HEK293 (cell line): ENCODE measurements at regions not wholly inside any gene's neighbourhood (a gene's known extent, or its start where the extent isn't known, plus 50 kb on each side); places are given as distances from the start of the nearest gene placed in this dataset.
"Not testable (repeated sequence)": the region's sequence is repeated elsewhere in the genome, so short reads cannot be mapped to it uniquely, and the experiment has no call there.

Experiments used
- CTCF ChIA-PET: fragments of 350-600 bp; formaldehyde crosslinking; extraction: SDS; loops from one replicate; lab custom pipeline; 2021; ENCODE audit warnings: antibody characterized with exemption; lab: Yijun Ruan, JAX
- POLR2A ChIA-PET: fragments of 300-600 bp; formaldehyde crosslinking; extraction: SDS; loops from one replicate; lab custom pipeline; 2020; ENCODE audit warnings: antibody characterized with exemption, inconsistent platforms; lab: Yijun Ruan, JAX
- H3K27ac ChIP-seq: fragments of 200-500 bp; sonication (Bioruptor generic); 2 replicates; pipeline ENCODE4 v1.5.1; 2014; ENCODE audit warnings: low read depth, low read length, control low read depth, inconsistent platforms; ENCODE audit errors: extremely low read depth
- H3K36me3 ChIP-seq, 2 experiments: fragments of 200-500 bp in 1 of 2; sonication (Bioruptor generic) in 1 of 2; 1 replicate in 1 of 2; 2 replicates in 1 of 2; pipeline ENCODE4 v1.5.1; 2014 to 2017; ENCODE audit warnings: inconsistent platforms in 2 of 2, low read length in 2 of 2; ENCODE audit not compliant: control insufficient read depth in 2 of 2, insufficient read depth in 1 of 2
- H3K4me1 ChIP-seq: fragments of 200-500 bp; sonication (Bioruptor generic); 2 replicates; pipeline ENCODE4 v1.5.1; 2014; ENCODE audit warnings: mild to moderate bottlenecking, low read length, inconsistent platforms; ENCODE audit not compliant: control insufficient read depth, insufficient read depth
- H3K4me3 ChIP-seq: 2 replicates; pipeline ENCODE4 v1.5.1; 2011; ENCODE audit warnings: low read depth, mild to moderate bottlenecking, control low read depth, low read length, moderate library complexity
- H3K9me3 ChIP-seq: fragments of 200-500 bp; sonication (Bioruptor generic); 2 replicates; pipeline ENCODE4 v1.5.1; 2014; ENCODE audit warnings: low read depth, low read length, inconsistent platforms; ENCODE audit not compliant: control insufficient read depth, insufficient read depth
- BCL11A ChIP-seq: fragments of 450-650 bp; formaldehyde crosslinking; IDR thresholded peaks from 2 replicates; pipeline ENCODE4 v1.5.1; 2016; ENCODE audit warnings: low read depth, missing biosample characterization, missing genetic modification characterization
- FEZF1 ChIP-seq: fragments of 450-650 bp; formaldehyde crosslinking; IDR thresholded peaks from 2 replicates; pipeline ENCODE4 v1.5.1; 2016; ENCODE audit warnings: missing biosample characterization, missing genetic modification characterization
- GLIS2 ChIP-seq: fragments of 450-650 bp; formaldehyde crosslinking; IDR thresholded peaks from 2 replicates; pipeline ENCODE4 v1.5.1; 2016; ENCODE audit warnings: missing biosample characterization, missing genetic modification characterization
- HOXD13 ChIP-seq: sonication (generic); formaldehyde crosslinking; IDR thresholded peaks from 2 replicates; pipeline ENCODE4 v1.8.0; 2022; ENCODE audit warnings: missing genetic modification reagents, borderline replicate concordance
- KLF7 ChIP-seq: fragments of 450-650 bp; formaldehyde crosslinking; IDR thresholded peaks from 2 replicates; pipeline ENCODE4 v1.5.1; 2016; ENCODE audit warnings: missing biosample characterization, missing genetic modification characterization, borderline replicate concordance
- KLF8 ChIP-seq: fragments of 450-650 bp; formaldehyde crosslinking; IDR thresholded peaks from 2 replicates; pipeline ENCODE4 v1.5.1; 2016; ENCODE audit warnings: missing biosample characterization, missing genetic modification characterization
- WT1 ChIP-seq: fragments of 450-650 bp; formaldehyde crosslinking; IDR thresholded peaks from 2 replicates; pipeline ENCODE4 v1.5.1; 2016; ENCODE audit warnings: missing biosample characterization, missing genetic modification characterization
- ZBTB17 ChIP-seq: fragments of 450-650 bp; formaldehyde crosslinking; IDR thresholded peaks from 2 replicates; pipeline ENCODE4 v1.5.1; 2016; ENCODE audit warnings: missing biosample characterization, missing genetic modification characterization
- ZBTB8A ChIP-seq: fragments of 450-650 bp; formaldehyde crosslinking; IDR thresholded peaks from 2 replicates; pipeline ENCODE4 v1.5.1; 2016; ENCODE audit warnings: missing biosample characterization, missing genetic modification characterization
- ZFP41 ChIP-seq: fragments of 450-650 bp; formaldehyde crosslinking; IDR thresholded peaks from 2 replicates; pipeline ENCODE4 v1.5.1; 2016; ENCODE audit warnings: missing biosample characterization, missing genetic modification characterization, borderline replicate concordance
- ZNF10 ChIP-seq: fragments of 450-650 bp; formaldehyde crosslinking; IDR thresholded peaks from 2 replicates; pipeline ENCODE4 v1.5.1; 2017; ENCODE audit warnings: missing biosample characterization, missing genetic modification characterization
- ZNF114 ChIP-seq: fragments of 450-650 bp; formaldehyde crosslinking; IDR thresholded peaks from 2 replicates; pipeline ENCODE4 v1.5.0; 2017; ENCODE audit warnings: missing biosample characterization, missing genetic modification characterization
- ZNF146 ChIP-seq: fragments of 450-650 bp; formaldehyde crosslinking; IDR thresholded peaks from 2 replicates; pipeline ENCODE4 v1.5.1; 2016; ENCODE audit warnings: missing biosample characterization, missing genetic modification characterization
- ZNF155 ChIP-seq: fragments of 450-650 bp; formaldehyde crosslinking; IDR thresholded peaks from 2 replicates; pipeline ENCODE4 v1.5.1; 2016; ENCODE audit warnings: missing biosample characterization, missing genetic modification characterization
- ZNF423 ChIP-seq: fragments of 450-650 bp; formaldehyde crosslinking; IDR thresholded peaks from 2 replicates; pipeline ENCODE4 v1.5.1; 2016; ENCODE audit warnings: missing biosample characterization, missing genetic modification characterization
- ZNF426 ChIP-seq: fragments of 450-650 bp; formaldehyde crosslinking; IDR thresholded peaks from 2 replicates; pipeline ENCODE4 v1.5.1; 2017; ENCODE audit warnings: missing biosample characterization, missing genetic modification characterization, mild to moderate bottlenecking, inconsistent platforms, moderate library complexity
- ZNF514 ChIP-seq: fragments of 450-650 bp; formaldehyde crosslinking; IDR thresholded peaks from 2 replicates; pipeline ENCODE4 v1.5.1; 2016; ENCODE audit warnings: missing biosample characterization, missing genetic modification characterization
- ZNF571 ChIP-seq: fragments of 450-650 bp; formaldehyde crosslinking; IDR thresholded peaks from 2 replicates; pipeline ENCODE4 v1.5.0; 2017; ENCODE audit warnings: missing biosample characterization, missing genetic modification characterization
- ZNF629 ChIP-seq: fragments of 450-650 bp; formaldehyde crosslinking; IDR thresholded peaks from 2 replicates; pipeline ENCODE4 v1.5.1; 2017; ENCODE audit warnings: missing biosample characterization, missing genetic modification characterization
- ZNF658 ChIP-seq: fragments of 450-650 bp; formaldehyde crosslinking; IDR thresholded peaks from 2 replicates; pipeline ENCODE4; 2016; ENCODE audit warnings: missing biosample characterization, missing genetic modification characterization
- ZNF701 ChIP-seq: fragments of 450-650 bp; formaldehyde crosslinking; IDR thresholded peaks from 2 replicates; pipeline ENCODE4 v1.5.1; 2016; ENCODE audit warnings: missing biosample characterization, missing genetic modification characterization
- ZNF785 ChIP-seq: fragments of 450-650 bp; formaldehyde crosslinking; IDR thresholded peaks from 2 replicates; pipeline ENCODE4 v1.5.1; 2016; ENCODE audit warnings: missing biosample characterization, missing genetic modification characterization
- ZNF843 ChIP-seq: fragments of 450-650 bp; formaldehyde crosslinking; IDR thresholded peaks from 2 replicates; pipeline ENCODE4 v1.5.1; 2016; ENCODE audit warnings: missing biosample characterization, missing genetic modification characterization
- TF ChIP-seq, protein P1 (sequence below): fragments of 450-650 bp; formaldehyde crosslinking; optimal IDR thresholded peaks from 2 replicates; pipeline ENCODE3; 2016; ENCODE audit warnings: missing biosample characterization, mild to moderate bottlenecking, missing genetic modification characterization
- TF ChIP-seq, protein P2 (sequence below): fragments of 450-650 bp; formaldehyde crosslinking; IDR thresholded peaks from 2 replicates; pipeline ENCODE4 v1.5.1; 2016; ENCODE audit warnings: missing biosample characterization, missing genetic modification characterization
- TF ChIP-seq, protein P3 (sequence below): fragments of 450-650 bp; IDR thresholded peaks from 2 replicates; pipeline ENCODE4 v1.5.1; 2018; ENCODE audit warnings: missing biosample characterization, mild to moderate bottlenecking, missing genetic modification characterization

DNA sequence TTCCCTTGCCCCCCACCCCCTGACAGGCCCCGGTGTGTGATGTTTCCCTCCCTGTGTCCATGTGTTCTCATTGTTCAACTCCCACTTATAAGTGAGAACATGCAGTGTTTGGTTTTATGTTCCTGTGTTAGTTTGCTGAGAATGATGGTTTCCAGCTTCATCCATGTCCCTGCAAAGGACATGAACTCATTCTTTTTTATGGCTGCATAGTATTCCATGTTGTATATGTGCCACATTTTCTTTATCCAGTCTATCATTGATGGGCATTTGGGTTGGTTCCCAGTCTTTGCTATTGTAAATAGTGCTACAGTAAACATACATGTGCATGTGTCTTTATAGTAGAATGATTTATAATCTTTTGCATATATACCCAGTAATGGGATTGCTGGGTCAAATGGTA lies 287.4 kb downstream of the UTRN start:
- H3K9me3 ChIP-seq, H3K4me3 ChIP-seq, CTCF ChIA-PET, H3K4me1 ChIP-seq, H3K27ac ChIP-seq, POLR2A ChIA-PET, H3K36me3 ChIP-seq: not testable (repeated sequence)
- peak; percentile 93 for TF ChIP-seq ZNF146 (tag by site-specific recombination)

DNA sequence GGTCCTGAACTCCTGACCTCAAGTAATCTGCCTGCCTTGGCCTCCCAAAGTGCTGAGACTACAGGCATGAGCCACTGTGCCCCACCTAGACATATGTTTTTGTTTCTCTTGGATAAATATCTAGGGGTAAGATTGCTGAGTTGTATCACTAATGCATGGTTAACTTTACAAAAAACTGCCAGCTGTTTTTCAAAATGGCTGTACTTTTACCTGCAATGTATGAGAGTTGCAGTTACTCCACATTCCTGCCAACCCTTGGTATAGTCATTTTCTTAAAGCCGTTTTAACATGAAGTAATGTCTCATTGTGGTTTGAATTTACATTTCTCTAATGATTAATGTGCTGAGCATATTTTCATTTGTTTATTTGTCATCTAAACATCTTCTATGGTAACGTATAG lies 289.7 kb downstream of the UTRN start:
- POLR2A ChIA-PET = no interaction called here
- peaks cover 0 to 11% of the 10 kb centered on the region in 2 experiments; a peak in 2 of 3 replicates for H3K36me3 ChIP-seq
- no peak overlapping the region for H3K4me3 ChIP-seq
- TF ChIP-seq ZNF658 (tag by site-specific recombination) = no peak
- TF ChIP-seq WT1 (tag by site-specific recombination) = no peak
- no peak for TF ChIP-seq ZNF701 (tag by site-specific recombination)
- no peak for TF ChIP-seq BCL11A (tag by site-specific recombination)
- TF ChIP-seq ZNF10 = no peak
- TF ChIP-seq, protein P1, sequence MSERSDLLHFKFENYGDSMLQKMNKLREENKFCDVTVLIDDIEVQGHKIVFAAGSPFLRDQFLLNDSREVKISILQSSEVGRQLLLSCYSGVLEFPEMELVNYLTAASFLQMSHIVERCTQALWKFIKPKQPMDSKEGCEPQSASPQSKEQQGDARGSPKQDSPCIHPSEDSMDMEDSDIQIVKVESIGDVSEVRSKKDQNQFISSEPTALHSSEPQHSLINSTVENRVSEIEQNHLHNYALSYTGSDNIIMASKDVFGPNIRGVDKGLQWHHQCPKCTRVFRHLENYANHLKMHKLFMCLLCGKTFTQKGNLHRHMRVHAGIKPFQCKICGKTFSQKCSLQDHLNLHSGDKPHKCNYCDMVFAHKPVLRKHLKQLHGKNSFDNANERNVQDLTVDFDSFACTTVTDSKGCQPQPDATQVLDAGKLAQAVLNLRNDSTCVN (tag by site-specific recombination) = no peak
- no peak for TF ChIP-seq ZNF514 (tag by site-specific recombination)
- no peak for TF ChIP-seq KLF8 (tag by site-specific recombination)
- TF ChIP-seq ZNF571 (tag by site-specific recombination) = no peak
- CTCF ChIA-PET = no interaction called here
- no peak overlapping the region for H3K27ac ChIP-seq
- H3K4me1 ChIP-seq = no peaks in the 10 kb centered on the region
- H3K9me3 ChIP-seq = no peaks in the 10 kb centered on the region

DNA sequence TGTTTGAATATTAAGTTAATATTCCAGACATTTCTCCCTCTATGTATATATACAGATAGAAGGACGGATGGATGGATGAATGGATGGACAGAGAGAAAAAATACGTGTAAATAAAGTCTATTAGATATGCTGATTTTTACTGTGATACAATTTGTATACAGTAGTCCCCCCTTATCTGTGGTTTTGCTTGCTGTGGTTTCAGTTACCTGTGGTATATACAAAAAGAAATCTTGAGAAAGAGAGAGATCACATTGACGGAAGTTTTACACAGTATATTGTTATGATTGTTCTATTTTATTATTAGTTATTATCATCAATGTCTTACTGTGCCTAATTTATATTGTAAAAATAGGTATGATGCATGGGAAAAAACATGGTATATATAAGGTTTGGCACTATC lies 290.2 kb downstream of the UTRN start:
- TF ChIP-seq BCL11A (tag by site-specific recombination) (no peak), FEZF1 (tag by site-specific recombination) (no peak), ZNF629 (tag by site-specific recombination) (no peak), ZNF785 (tag by site-specific recombination) (no peak), ZBTB17 (tag by site-specific recombination) (no peak), ZBTB8A (tag by site-specific recombination) (no peak)
- CTCF ChIA-PET = no interaction called here
- H3K9me3 ChIP-seq = no peaks in the 10 kb centered on the region
- POLR2A ChIA-PET = no interaction called here
- no peaks in the 10 kb centered on the region for H3K4me1 ChIP-seq
- peaks cover 0 to 11% of the 10 kb centered on the region in 2 experiments; a peak in 2 of 3 replicates for H3K36me3 ChIP-seq
- H3K4me3 ChIP-seq = no peak overlapping the region
- no peak overlapping the region for H3K27ac ChIP-seq

DNA sequence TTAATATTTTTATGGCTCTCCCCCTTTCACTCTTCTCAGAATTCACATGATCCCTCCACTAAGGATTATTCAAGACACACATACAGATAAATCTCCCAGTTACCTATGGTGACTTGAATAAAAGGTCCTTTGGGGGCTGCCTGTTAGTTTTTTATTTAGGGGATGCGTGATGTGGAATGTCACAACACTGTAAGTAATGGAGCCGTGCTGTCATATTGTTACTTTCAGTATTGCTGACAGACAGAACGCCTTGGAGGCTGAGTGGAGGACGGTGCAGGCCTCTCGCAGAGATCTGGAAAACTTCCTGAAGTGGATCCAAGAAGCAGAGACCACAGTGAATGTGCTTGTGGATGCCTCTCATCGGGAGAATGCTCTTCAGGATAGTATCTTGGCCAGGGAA lies 291.7 kb downstream of the UTRN start:
- H3K4me3 ChIP-seq = no peak overlapping the region
- ChIA-PET POLR2A (no interaction called here), CTCF (interaction anchor here (0.9 to 1.3 kb wide), 2 partner anchors 8 to 11 kb away, joined by 3 to 5 read pairs; no protein-coding TSS in a partner anchor)
- TF ChIP-seq KLF7 (tag by site-specific recombination) (no peak), ZFP41 (tag by site-specific recombination) (no peak), HOXD13 (CRISPR knock-in tag) (no peak), ZNF423 (tag by site-specific recombination) (no peak), ZNF843 (no peak), BCL11A (tag by site-specific recombination) (no peak), GLIS2 (no peak), ZNF155 (tag by site-specific recombination) (no peak), ZNF426 (tag by site-specific recombination) (no peak), ZNF114 (tag by site-specific recombination) (no peak)
- TF ChIP-seq, protein P2, sequence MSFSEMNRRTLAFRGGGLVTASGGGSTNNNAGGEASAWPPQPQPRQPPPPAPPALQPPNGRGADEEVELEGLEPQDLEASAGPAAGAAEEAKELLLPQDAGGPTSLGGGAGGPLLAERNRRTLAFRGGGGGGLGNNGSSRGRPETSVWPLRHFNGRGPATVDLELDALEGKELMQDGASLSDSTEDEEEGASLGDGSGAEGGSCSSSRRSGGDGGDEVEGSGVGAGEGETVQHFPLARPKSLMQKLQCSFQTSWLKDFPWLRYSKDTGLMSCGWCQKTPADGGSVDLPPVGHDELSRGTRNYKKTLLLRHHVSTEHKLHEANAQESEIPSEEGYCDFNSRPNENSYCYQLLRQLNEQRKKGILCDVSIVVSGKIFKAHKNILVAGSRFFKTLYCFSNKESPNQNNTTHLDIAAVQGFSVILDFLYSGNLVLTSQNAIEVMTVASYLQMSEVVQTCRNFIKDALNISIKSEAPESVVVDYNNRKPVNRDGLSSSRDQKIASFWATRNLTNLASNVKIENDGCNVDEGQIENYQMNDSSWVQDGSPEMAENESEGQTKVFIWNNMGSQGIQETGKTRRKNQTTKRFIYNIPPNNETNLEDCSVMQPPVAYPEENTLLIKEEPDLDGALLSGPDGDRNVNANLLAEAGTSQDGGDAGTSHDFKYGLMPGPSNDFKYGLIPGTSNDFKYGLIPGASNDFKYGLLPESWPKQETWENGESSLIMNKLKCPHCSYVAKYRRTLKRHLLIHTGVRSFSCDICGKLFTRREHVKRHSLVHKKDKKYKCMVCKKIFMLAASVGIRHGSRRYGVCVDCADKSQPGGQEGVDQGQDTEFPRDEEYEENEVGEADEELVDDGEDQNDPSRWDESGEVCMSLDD (tag by site-specific recombination) = no peak
- TF ChIP-seq, protein P3, sequence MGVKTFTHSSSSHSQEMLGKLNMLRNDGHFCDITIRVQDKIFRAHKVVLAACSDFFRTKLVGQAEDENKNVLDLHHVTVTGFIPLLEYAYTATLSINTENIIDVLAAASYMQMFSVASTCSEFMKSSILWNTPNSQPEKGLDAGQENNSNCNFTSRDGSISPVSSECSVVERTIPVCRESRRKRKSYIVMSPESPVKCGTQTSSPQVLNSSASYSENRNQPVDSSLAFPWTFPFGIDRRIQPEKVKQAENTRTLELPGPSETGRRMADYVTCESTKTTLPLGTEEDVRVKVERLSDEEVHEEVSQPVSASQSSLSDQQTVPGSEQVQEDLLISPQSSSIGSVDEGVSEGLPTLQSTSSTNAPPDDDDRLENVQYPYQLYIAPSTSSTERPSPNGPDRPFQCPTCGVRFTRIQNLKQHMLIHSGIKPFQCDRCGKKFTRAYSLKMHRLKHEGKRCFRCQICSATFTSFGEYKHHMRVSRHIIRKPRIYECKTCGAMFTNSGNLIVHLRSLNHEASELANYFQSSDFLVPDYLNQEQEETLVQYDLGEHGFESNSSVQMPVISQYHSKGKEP (tag by site-specific recombination) = no peak

More for the DNA sequence above, 291.7 kb downstream of the UTRN start:
- peaks cover 0 to 11% of the 10 kb centered on the region in 2 experiments; a peak in 2 of 3 replicates for H3K36me3 ChIP-seq
- H3K27ac ChIP-seq = no peak overlapping the region
- H3K9me3 ChIP-seq = no peaks in the 10 kb centered on the region
- no peaks in the 10 kb centered on the region for H3K4me1 ChIP-seq
